OCI-LY1 (cell line): ENCODE measurements at regions not wholly inside any gene's neighbourhood (a gene's known extent, or its start where the extent isn't known, plus 50 kb on each side); places are given as distances from the start of the nearest gene placed in this dataset.

ENCODE experiments used
- H2AFZ ChIP-seq: fragments of 200-600 bp; sonication (generic), shearing (Covaris generic); 2 replicates; pipeline ENCODE4 v1.6.0; 2014; ENCODE audit warnings: antibody characterized with exemption, mild to moderate bottlenecking, low read length
- H3F3A ChIP-seq: fragments of 200-600 bp; sonication (generic), shearing (Covaris generic); 2 replicates; pipeline ENCODE4 v1.6.0; 2014; ENCODE audit warnings: mild to moderate bottlenecking, antibody characterized with exemption, low read length, moderate library complexity; ENCODE audit not compliant: insufficient read depth
- H3K27ac ChIP-seq: fragments of 200-600 bp; sonication (generic); 2 replicates; pipeline ENCODE4 v1.5.1; 2014; ENCODE audit warnings: low read length, mixed run types, mild to moderate bottlenecking, low read depth; ENCODE audit not compliant: poor library complexity, severe bottlenecking
- H3K27me3 ChIP-seq: fragments of 200-600 bp; sonication (generic); 2 replicates; pipeline ENCODE4 v1.6.0; 2014; ENCODE audit warnings: antibody characterized with exemption, mild to moderate bottlenecking, low read length, moderate library complexity; ENCODE audit not compliant: insufficient read depth
- H3K36me3 ChIP-seq: fragments of 200-600 bp; sonication (generic); 2 replicates; pipeline ENCODE4 v1.6.1; 2014; ENCODE audit warnings: mild to moderate bottlenecking, antibody characterized with exemption, low read length, moderate library complexity, mixed read lengths; ENCODE audit not compliant: insufficient read depth
- H3K4me1 ChIP-seq: fragments of 200-600 bp; sonication (generic); 2 replicates; pipeline ENCODE4 v1.5.1; 2014; ENCODE audit warnings: mild to moderate bottlenecking, low read length, moderate library complexity; ENCODE audit not compliant: insufficient read depth, severe bottlenecking
- H3K4me2 ChIP-seq: fragments of 200-600 bp; sonication (generic), shearing (Covaris generic); 2 replicates; pipeline ENCODE4 v1.6.1; 2014; ENCODE audit warnings: low read length
- H3K4me3 ChIP-seq: fragments of 200-600 bp; sonication (generic); 2 replicates; pipeline ENCODE4 v1.5.1; 2014; ENCODE audit warnings: low read length, low read depth, mild to moderate bottlenecking, mixed read lengths; ENCODE audit not compliant: poor library complexity, severe bottlenecking
- H3K79me2 ChIP-seq: fragments of 200-600 bp; shearing (Covaris generic); 2 replicates; pipeline ENCODE4 v1.6.1; 2016; ENCODE audit warnings: mixed run types, low read length, mixed read lengths; ENCODE audit not compliant: insufficient read depth
- H3K9ac ChIP-seq: fragments of 200-600 bp; sonication (generic), shearing (Covaris generic); 2 replicates; pipeline ENCODE4 v1.6.1; 2014; ENCODE audit warnings: mild to moderate bottlenecking, low read length, mixed read lengths
- H3K9me2 ChIP-seq: fragments of 200-600 bp; sonication (generic), shearing (Covaris generic); 2 replicates; pipeline ENCODE4 v1.6.1; 2014; ENCODE audit warnings: low read depth, mild to moderate bottlenecking, low read length, mixed read lengths
- H3K9me3 ChIP-seq: fragments of 200-600 bp; shearing (Covaris generic); 2 replicates; pipeline ENCODE4 v1.6.1; 2014; ENCODE audit warnings: low read length, mixed read lengths
- H4K20me1 ChIP-seq: fragments of 200-600 bp; sonication (generic), shearing (Covaris generic); 2 replicates; pipeline ENCODE4 v1.6.0; 2016; ENCODE audit warnings: mild to moderate bottlenecking, low read length; ENCODE audit not compliant: insufficient read depth
- EZH2 ChIP-seq: fragments of 200-600 bp; sonication (generic), shearing (Covaris generic); IDR thresholded peaks from 2 replicates; pipeline ENCODE4 v1.8.0; 2017; ENCODE audit warnings: borderline replicate concordance, mixed run types, mild to moderate bottlenecking, antibody characterized with exemption, low read length, moderate library complexity, mixed read lengths
- TF ChIP-seq, protein P1 (sequence below): fragments of 200-600 bp; sonication (generic), shearing (Covaris generic); IDR thresholded peaks from 2 replicates; pipeline ENCODE4 v1.5.1; 2017; ENCODE audit warnings: mild to moderate bottlenecking, antibody characterized with exemption, low read length, moderate library complexity, mixed read lengths

DNA sequence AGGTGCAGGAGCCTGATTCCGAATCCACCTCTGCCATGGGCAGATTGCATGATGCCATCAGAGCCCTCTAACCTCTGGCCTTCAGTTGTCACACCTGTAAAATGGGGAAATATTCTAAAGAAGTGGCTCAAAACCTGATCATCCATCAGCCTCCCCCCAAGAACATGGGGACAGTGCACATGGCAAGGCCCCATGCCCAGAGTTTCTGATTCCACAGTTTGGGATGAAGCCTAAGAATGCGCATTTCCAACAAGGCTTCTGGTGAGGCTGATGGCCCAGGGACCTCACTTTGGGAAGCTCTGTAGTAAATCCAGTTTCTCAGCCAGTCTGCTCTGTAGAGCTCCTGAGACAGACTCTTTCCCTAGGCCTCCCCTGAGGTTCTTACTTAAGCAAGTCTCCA lies 119.9 kb upstream of the CD93 start:
- Histone ChIP-seq H3K79me2 (no peaks in the 10 kb centered on the region), H4K20me1 (no peaks in the 10 kb centered on the region), H3K4me1 (no peaks in the 10 kb centered on the region), H3K9me3 (no peaks in the 10 kb centered on the region), H2AFZ (no peak overlapping the region), H3F3A (no peaks in the 10 kb centered on the region), H3K9ac (no peak overlapping the region), H3K27me3 (no peaks in the 10 kb centered on the region), H3K9me2 (no peaks in the 10 kb centered on the region), H3K4me2 (no peak overlapping the region), H3K4me3 (no peak overlapping the region), H3K27ac (no peak overlapping the region), H3K36me3 (no peaks in the 10 kb centered on the region)
- TF ChIP-seq EZH2, result no peak
- TF ChIP-seq, protein P1, sequence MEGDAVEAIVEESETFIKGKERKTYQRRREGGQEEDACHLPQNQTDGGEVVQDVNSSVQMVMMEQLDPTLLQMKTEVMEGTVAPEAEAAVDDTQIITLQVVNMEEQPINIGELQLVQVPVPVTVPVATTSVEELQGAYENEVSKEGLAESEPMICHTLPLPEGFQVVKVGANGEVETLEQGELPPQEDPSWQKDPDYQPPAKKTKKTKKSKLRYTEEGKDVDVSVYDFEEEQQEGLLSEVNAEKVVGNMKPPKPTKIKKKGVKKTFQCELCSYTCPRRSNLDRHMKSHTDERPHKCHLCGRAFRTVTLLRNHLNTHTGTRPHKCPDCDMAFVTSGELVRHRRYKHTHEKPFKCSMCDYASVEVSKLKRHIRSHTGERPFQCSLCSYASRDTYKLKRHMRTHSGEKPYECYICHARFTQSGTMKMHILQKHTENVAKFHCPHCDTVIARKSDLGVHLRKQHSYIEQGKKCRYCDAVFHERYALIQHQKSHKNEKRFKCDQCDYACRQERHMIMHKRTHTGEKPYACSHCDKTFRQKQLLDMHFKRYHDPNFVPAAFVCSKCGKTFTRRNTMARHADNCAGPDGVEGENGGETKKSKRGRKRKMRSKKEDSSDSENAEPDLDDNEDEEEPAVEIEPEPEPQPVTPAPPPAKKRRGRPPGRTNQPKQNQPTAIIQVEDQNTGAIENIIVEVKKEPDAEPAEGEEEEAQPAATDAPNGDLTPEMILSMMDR, result no peak

DNA sequence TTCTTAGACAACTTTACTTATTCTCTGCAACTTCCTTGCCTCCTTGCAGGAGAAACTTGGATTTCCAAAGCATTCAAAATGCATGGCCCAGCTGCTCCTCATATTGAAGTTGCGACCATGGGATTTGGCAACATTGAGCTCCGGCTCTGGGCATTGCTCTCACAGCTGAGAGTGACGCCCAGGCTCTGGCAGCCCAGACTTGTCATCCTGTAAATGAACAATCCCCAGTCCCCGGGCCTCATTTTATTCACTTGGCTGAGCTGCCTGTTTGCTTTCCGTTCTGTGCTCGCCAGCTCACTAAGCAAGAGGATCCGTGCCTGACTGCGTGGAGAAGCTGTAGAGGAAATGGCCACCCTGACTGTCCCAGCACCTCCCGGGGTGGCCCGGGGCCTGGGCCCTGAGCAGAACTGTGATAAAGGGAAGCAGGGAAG lies 119.5 kb upstream of the CD93 start:
- no peaks in the 10 kb centered on the region for H3K9me3 ChIP-seq
- no peak overlapping the region for H3K4me3 ChIP-seq
- H3K79me2 ChIP-seq, result no peaks in the 10 kb centered on the region
- H3K9me2 ChIP-seq, result no peaks in the 10 kb centered on the region
- no peaks in the 10 kb centered on the region for H3K36me3 ChIP-seq
- H3K4me1 ChIP-seq, result no peaks in the 10 kb centered on the region
- peaks cover 2% of the 10 kb centered on the region; the same call in 1 of the 2 replicates for H3K27me3 ChIP-seq
- no peak overlapping the region for H3K27ac ChIP-seq
- H3K4me2 ChIP-seq, result no peak overlapping the region
- TF ChIP-seq, protein P1, result no peak
- TF ChIP-seq EZH2, result no peak
- no peaks in the 10 kb centered on the region for H4K20me1 ChIP-seq
- no peaks in the 10 kb centered on the region for H3F3A ChIP-seq
- H2AFZ ChIP-seq, result no peak overlapping the region
- H3K9ac ChIP-seq, result no peak overlapping the region

DNA sequence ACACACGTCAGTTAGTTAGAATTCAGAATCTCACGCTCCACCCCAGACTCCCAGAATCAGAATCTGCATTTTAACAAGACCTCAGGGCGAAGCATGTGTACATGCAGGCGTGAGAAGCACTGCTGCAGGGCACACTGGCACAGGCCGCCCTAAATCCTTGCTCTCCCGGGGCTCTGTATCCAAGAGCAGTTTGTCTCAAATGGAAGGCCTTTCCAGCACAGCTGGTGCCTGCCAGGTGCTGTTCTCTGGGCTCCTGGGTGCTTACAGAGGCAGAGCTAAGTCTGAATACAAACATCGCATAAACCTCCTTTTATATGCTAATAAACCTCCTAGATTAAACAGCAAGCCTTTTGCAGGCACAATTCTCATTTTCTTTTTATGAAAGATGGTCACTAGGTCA lies 119.1 kb upstream of the CD93 start:
- H3K4me2 ChIP-seq, result no peak overlapping the region
- no peak overlapping the region for H3K9ac ChIP-seq
- no peaks in the 10 kb centered on the region for H3K9me3 ChIP-seq
- H3K9me2 ChIP-seq, result no peaks in the 10 kb centered on the region
- peaks cover 3% of the 10 kb centered on the region; the same call in 1 of the 2 replicates for H3K27me3 ChIP-seq
- no peak overlapping the region for H3K27ac ChIP-seq
- H3K4me1 ChIP-seq, result no peaks in the 10 kb centered on the region
- H2AFZ ChIP-seq, result no peak overlapping the region
- no peaks in the 10 kb centered on the region for H4K20me1 ChIP-seq
- TF ChIP-seq, protein P1, result no peak
- TF ChIP-seq EZH2, result no peak
- H3K4me3 ChIP-seq, result no peak overlapping the region
- no peaks in the 10 kb centered on the region for H3K36me3 ChIP-seq
- no peaks in the 10 kb centered on the region for H3K79me2 ChIP-seq
- no peaks in the 10 kb centered on the region for H3F3A ChIP-seq
